Brain microvascular endothelial cell (primary cell): ENCODE measurements at regions not wholly inside any gene's neighbourhood (a gene's known extent, or its start where the extent isn't known, plus 50 kb on each side); places are given as distances from the start of the nearest gene placed in this dataset.

Experiments
- DNase-seq: peaks from one replicate; pipeline ENCODE4 v3.0.0-alpha.2; 2020
- H3K27ac ChIP-seq: fragments of 250-450 bp; sonication (Bioruptor Pico); 2 replicates; pipeline ENCODE4 v1.5.1; 2020; ENCODE audit warnings: mild to moderate bottlenecking, moderate library complexity
- H3K27me3 ChIP-seq: fragments of 250-450 bp; sonication (Bioruptor Pico); replicated peaks from 2 replicates; pipeline ENCODE4 v1.5.1; 2020; ENCODE audit warnings: mild to moderate bottlenecking
- H3K36me3 ChIP-seq: fragments of 250-450 bp; sonication (Bioruptor Pico); replicated peaks from 2 replicates; pipeline ENCODE4 v1.5.1; 2020; ENCODE audit warnings: mild to moderate bottlenecking
- H3K4me3 ChIP-seq: 2 replicates; pipeline ENCODE4 v1.5.1; 2011; ENCODE audit warnings: low read depth, mild to moderate bottlenecking, control low read depth, low read length, moderate library complexity
- CTCF ChIP-seq: IDR thresholded peaks from 2 replicates; pipeline ENCODE4 v1.5.1; 2011; ENCODE audit warnings: low read depth, mild to moderate bottlenecking, moderate library complexity, low read length, control low read depth, inconsistent platforms; ENCODE audit errors: missing control alignments
- in situ Hi-C: cut with HindIII; loops from 2 replicates; pipeline ENCODE4 v1.10.0; 2017; ENCODE audit warnings: low sequenced_read_pairs, low pct_ligation_motif_present

DNA sequence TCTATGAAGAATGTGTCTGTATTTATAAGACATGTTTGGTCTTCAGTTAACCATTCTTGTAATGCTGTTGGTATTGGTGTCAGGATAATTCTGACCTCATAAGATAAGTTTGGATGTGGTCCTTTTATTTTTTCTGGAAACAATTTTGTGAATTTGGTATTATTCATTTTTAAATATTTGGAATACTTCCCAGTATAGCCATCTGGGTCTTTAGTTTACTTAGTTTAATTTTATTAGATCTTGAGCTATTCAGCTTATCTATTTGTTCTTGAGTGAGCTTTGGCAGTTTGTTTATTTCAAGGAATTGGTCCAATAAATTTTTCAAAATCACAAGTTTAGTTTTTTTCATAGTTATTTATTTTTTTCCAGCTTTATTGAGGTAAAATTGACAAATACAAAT lies 335.4 kb upstream of the PCDH20 start:
- Histone ChIP-seq H3K4me3 (no peak overlapping the region), H3K27me3 (no peaks in the 10 kb centered on the region), H3K36me3 (no peaks in the 10 kb centered on the region), H3K27ac (no peak overlapping the region)
- DNase-seq, result no peak
- no peak for TF ChIP-seq CTCF
- in situ Hi-C loops, result no loop called here

- in situ Hi-C loops, result no loop called here
- no peaks in the 10 kb centered on the region for H3K36me3 ChIP-seq
- H3K27ac ChIP-seq, result no peak overlapping the region
- no peak for TF ChIP-seq CTCF
- no peaks in the 10 kb centered on the region for H3K27me3 ChIP-seq
- DNase-seq, result no peak
- no peak overlapping the region for H3K4me3 ChIP-seq
Observed at GRCh38 chr13:61738236-61738750, 322.6 kb upstream of the PCDH20 start.

GRCh38 chr13:61734683-61735082 lies 319.0 kb upstream of the PCDH20 start:
- in situ Hi-C loops, result no loop called here
- H3K27ac ChIP-seq, result no peak overlapping the region
- H3K27me3 ChIP-seq, result no peaks in the 10 kb centered on the region
- H3K36me3 ChIP-seq, result no peaks in the 10 kb centered on the region
- no peak overlapping the region for H3K4me3 ChIP-seq
- no peak for TF ChIP-seq CTCF
- no peak for DNase-seq

GRCh38 chr13:61728471-61728870 lies 312.8 kb upstream of the PCDH20 start:
- Histone ChIP-seq H3K4me3 (no peak overlapping the region), H3K27me3 (no peaks in the 10 kb centered on the region), H3K36me3 (no peaks in the 10 kb centered on the region), H3K27ac (no peak overlapping the region)
- DNase-seq, result no peak
- no peak for TF ChIP-seq CTCF
- in situ Hi-C loops, result no loop called here

- H3K27ac ChIP-seq, result no peak overlapping the region
- no peaks in the 10 kb centered on the region for H3K36me3 ChIP-seq
- no peak for TF ChIP-seq CTCF
- in situ Hi-C loops, result no loop called here
- no peak for DNase-seq
- H3K4me3 ChIP-seq, result no peak overlapping the region
- no peaks in the 10 kb centered on the region for H3K27me3 ChIP-seq
Observed at GRCh38 chr13:61727767-61728166, 312.1 kb upstream of the PCDH20 start.

DNA sequence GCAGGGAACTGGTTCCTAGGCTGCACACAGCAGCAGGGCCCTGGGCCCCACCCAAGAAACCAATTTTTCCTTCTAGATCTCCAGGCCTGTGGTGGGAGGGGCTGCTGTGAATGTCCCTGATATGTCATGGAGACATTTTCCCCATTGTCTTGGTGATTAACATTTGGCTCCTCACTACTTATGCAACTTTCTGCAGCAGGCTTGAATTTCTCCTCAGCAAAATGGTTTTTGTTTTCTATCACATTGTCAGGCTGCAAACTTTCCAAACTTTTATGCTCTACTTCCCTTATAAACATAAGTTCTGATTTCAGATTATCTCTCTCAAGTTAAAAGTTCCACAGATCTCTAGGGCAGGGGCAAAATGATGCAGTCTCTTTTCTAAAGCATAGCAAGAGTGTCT lies 310.2 kb upstream of the PCDH20 start:
- no peak for DNase-seq
- in situ Hi-C loops, result no loop called here

More for the DNA sequence above, 310.2 kb upstream of the PCDH20 start:
- no peak overlapping the region for H3K27ac ChIP-seq
- H3K27me3 ChIP-seq, result no peaks in the 10 kb centered on the region
- no peak for TF ChIP-seq CTCF
- H3K36me3 ChIP-seq, result no peaks in the 10 kb centered on the region
- H3K4me3 ChIP-seq, result no peak overlapping the region
